ENCODE measurements at regions not wholly inside any gene's neighbourhood (a gene's known extent, or its start where the extent isn't known, plus 50 kb on each side); places are given as distances from the start of the nearest gene placed in this dataset.

- intact Hi-C loops (cut with DNase I) = no loop called here
- no peak for ATAC-seq (ENCODE audit: low FRiP score)
Observed at GRCh38 chr1:55334797-55335196, 119.6 kb upstream of the USP24 start.

GRCh38 chr1:55334160-55334559 is 119.0 kb upstream of the USP24 start:
- ATAC-seq (ENCODE audit: low FRiP score) = no peak
- no peaks in the 10 kb centered on the region for H3K27me3 ChIP-seq (ENCODE audit: control insufficient read depth in 1 of 2, insufficient read depth in 2 of 2, low read length in 1 of 2)
- no peak overlapping the region for H3K27ac ChIP-seq (ENCODE audit: low read depth in 1 of 2, low read length in 2 of 2)
- H3K9me3 ChIP-seq (ENCODE audit: control insufficient read depth, low read length) = no peaks in the 10 kb centered on the region
- no peaks in the 10 kb centered on the region for H3K36me3 ChIP-seq (ENCODE audit: control insufficient read depth in 1 of 2, insufficient read depth in 2 of 2, low read length in 1 of 2)
- no peak for DNase-seq
- intact Hi-C loops (cut with DNase I) = no loop called here
- WGBS, 2 donors = 68 to 75% methylated on average over 3 of the region's 3 CpGs
- H3K4me1 ChIP-seq (ENCODE audit: control insufficient read depth in 1 of 2, insufficient read depth in 2 of 2, low read length in 2 of 2) = no peaks in the 10 kb centered on the region
- no peak overlapping the region for H3K4me3 ChIP-seq (ENCODE audit: low read length in 2 of 2)

More at GRCh38 chr1:55334797-55335196, 119.6 kb upstream of the USP24 start:
- WGBS, 2 donors = 93 to 96% methylated on average over 6 of the region's 6 CpGs
- Histone ChIP-seq H3K27me3 (ENCODE audit: control insufficient read depth in 1 of 2, insufficient read depth in 2 of 2, low read length in 1 of 2) (no peaks in the 10 kb centered on the region), H3K4me1 (ENCODE audit: control insufficient read depth in 1 of 2, insufficient read depth in 2 of 2, low read length in 2 of 2) (no peaks in the 10 kb centered on the region), H3K4me3 (ENCODE audit: low read length in 2 of 2) (no peak overlapping the region), H3K36me3 (ENCODE audit: control insufficient read depth in 1 of 2, insufficient read depth in 2 of 2, low read length in 1 of 2) (no peaks in the 10 kb centered on the region), H3K9me3 (ENCODE audit: control insufficient read depth, low read length) (peaks cover under 1% of the 10 kb centered on the region), H3K27ac (ENCODE audit: low read depth in 1 of 2, low read length in 2 of 2) (no peak overlapping the region)
- no peak for DNase-seq

- H3K4me1 ChIP-seq (ENCODE audit: control insufficient read depth in 1 of 2, insufficient read depth in 2 of 2, low read length in 2 of 2) = no peaks in the 10 kb centered on the region
- H3K27me3 ChIP-seq (ENCODE audit: control insufficient read depth in 1 of 2, insufficient read depth in 2 of 2, low read length in 1 of 2) = no peaks in the 10 kb centered on the region
- no peaks in the 10 kb centered on the region for H3K36me3 ChIP-seq (ENCODE audit: control insufficient read depth in 1 of 2, insufficient read depth in 2 of 2, low read length in 1 of 2)
- H3K27ac ChIP-seq (ENCODE audit: low read depth in 1 of 2, low read length in 2 of 2) = no peak overlapping the region
- WGBS, 2 donors = 83 to 87% methylated on average over 5 of the region's 5 CpGs
- ATAC-seq (ENCODE audit: low FRiP score) (no peak), DNase-seq (no peak)
- no peaks in the 10 kb centered on the region for H3K9me3 ChIP-seq (ENCODE audit: control insufficient read depth, low read length)
- no peak overlapping the region for H3K4me3 ChIP-seq (ENCODE audit: low read length in 2 of 2)
- intact Hi-C loops (cut with DNase I) = no loop called here
Observed at GRCh38 chr1:55333461-55333860, 118.3 kb upstream of the USP24 start.

GRCh38 chr1:55331351-55331750 is 116.2 kb upstream of the USP24 start:
- DNase-seq = no peak
- no peaks in the 10 kb centered on the region for H3K9me3 ChIP-seq (ENCODE audit: control insufficient read depth, low read length)
- H3K27me3 ChIP-seq (ENCODE audit: control insufficient read depth in 1 of 2, insufficient read depth in 2 of 2, low read length in 1 of 2) = peaks cover 0 to under 1% of the 10 kb centered on the region in 2 donors
- H3K4me1 ChIP-seq (ENCODE audit: control insufficient read depth in 1 of 2, insufficient read depth in 2 of 2, low read length in 2 of 2) = no peaks in the 10 kb centered on the region
- no peak for ATAC-seq (ENCODE audit: low FRiP score)
- H3K36me3 ChIP-seq (ENCODE audit: control insufficient read depth in 1 of 2, insufficient read depth in 2 of 2, low read length in 1 of 2) = no peaks in the 10 kb centered on the region
- intact Hi-C loops (cut with DNase I) = no loop called here
- WGBS, 2 donors = 81 to 85% methylated on average over 7 of the region's 7 CpGs
- H3K4me3 ChIP-seq (ENCODE audit: low read length in 2 of 2) = no peak overlapping the region
- H3K27ac ChIP-seq (ENCODE audit: low read depth in 1 of 2, low read length in 2 of 2) = no peak overlapping the region

- 89 to 93% methylated on average over 4 of the region's 4 CpGs for WGBS, 2 donors
- H3K4me3 ChIP-seq (ENCODE audit: low read length in 2 of 2) = no peak overlapping the region
- H3K9me3 ChIP-seq (ENCODE audit: control insufficient read depth, low read length) = no peaks in the 10 kb centered on the region
- H3K27ac ChIP-seq (ENCODE audit: low read depth in 1 of 2, low read length in 2 of 2) = no peak overlapping the region
- peaks cover 0 to 2% of the 10 kb centered on the region in 2 donors for H3K27me3 ChIP-seq (ENCODE audit: control insufficient read depth in 1 of 2, insufficient read depth in 2 of 2, low read length in 1 of 2)
- H3K36me3 ChIP-seq (ENCODE audit: control insufficient read depth in 1 of 2, insufficient read depth in 2 of 2, low read length in 1 of 2) = no peaks in the 10 kb centered on the region
- no peak for ATAC-seq (ENCODE audit: low FRiP score)
- no peaks in the 10 kb centered on the region for H3K4me1 ChIP-seq (ENCODE audit: control insufficient read depth in 1 of 2, insufficient read depth in 2 of 2, low read length in 2 of 2)
- intact Hi-C loops (cut with DNase I) = no loop called here
- DNase-seq = no peak
Observed at GRCh38 chr1:55329808-55330432, 114.8 kb upstream of the USP24 start.

GRCh38 chr1:55329091-55329490 is 113.9 kb upstream of the USP24 start:
- Histone ChIP-seq H3K4me3 (ENCODE audit: low read length in 2 of 2) (no peak overlapping the region), H3K27ac (ENCODE audit: low read depth in 1 of 2, low read length in 2 of 2) (no peak overlapping the region), H3K9me3 (ENCODE audit: control insufficient read depth, low read length) (no peaks in the 10 kb centered on the region), H3K27me3 (ENCODE audit: control insufficient read depth in 1 of 2, insufficient read depth in 2 of 2, low read length in 1 of 2) (peaks cover 0 to 2% of the 10 kb centered on the region in 2 donors), H3K4me1 (ENCODE audit: control insufficient read depth in 1 of 2, insufficient read depth in 2 of 2, low read length in 2 of 2) (no peaks in the 10 kb centered on the region), H3K36me3 (ENCODE audit: control insufficient read depth in 1 of 2, insufficient read depth in 2 of 2, low read length in 1 of 2) (no peaks in the 10 kb centered on the region)
- 49 to 59% methylated on average over 5 of the region's 5 CpGs for WGBS, 2 donors
- no peak for ATAC-seq (ENCODE audit: low FRiP score)
- peak in 1 of 2 donors; percentile 54 for DNase-seq
- intact Hi-C loops (cut with DNase I) = no loop called here

GRCh38 chr1:55326496-55327243 is 111.5 kb upstream of the USP24 start:
- H3K4me3 ChIP-seq (ENCODE audit: low read length in 2 of 2) = no peak overlapping the region
- WGBS, 2 donors = 65 to 81% methylated on average over 13 to 14 of the region's 14 CpGs
- no peaks in the 10 kb centered on the region for H3K4me1 ChIP-seq (ENCODE audit: control insufficient read depth in 1 of 2, insufficient read depth in 2 of 2, low read length in 2 of 2)
- intact Hi-C loops (cut with DNase I) = no loop called here
- DNase-seq (no peak), ATAC-seq (ENCODE audit: low FRiP score) (no peak)
- H3K36me3 ChIP-seq (ENCODE audit: control insufficient read depth in 1 of 2, insufficient read depth in 2 of 2, low read length in 1 of 2) = no peaks in the 10 kb centered on the region
- H3K27me3 ChIP-seq (ENCODE audit: control insufficient read depth in 1 of 2, insufficient read depth in 2 of 2, low read length in 1 of 2) = peaks cover 0 to 2% of the 10 kb centered on the region in 2 donors
- peaks cover 3% of the 10 kb centered on the region for H3K9me3 ChIP-seq (ENCODE audit: control insufficient read depth, low read length)
- no peak overlapping the region for H3K27ac ChIP-seq (ENCODE audit: low read depth in 1 of 2, low read length in 2 of 2)

- Histone ChIP-seq H3K4me1 (ENCODE audit: control insufficient read depth in 1 of 2, insufficient read depth in 2 of 2, low read length in 2 of 2) (no peaks in the 10 kb centered on the region), H3K27ac (ENCODE audit: low read depth in 1 of 2, low read length in 2 of 2) (no peak overlapping the region), H3K27me3 (ENCODE audit: control insufficient read depth in 1 of 2, insufficient read depth in 2 of 2, low read length in 1 of 2) (peaks cover 0 to 2% of the 10 kb centered on the region in 2 donors), H3K36me3 (ENCODE audit: control insufficient read depth in 1 of 2, insufficient read depth in 2 of 2, low read length in 1 of 2) (no peaks in the 10 kb centered on the region), H3K4me3 (ENCODE audit: low read length in 2 of 2) (no peak overlapping the region), H3K9me3 (ENCODE audit: control insufficient read depth, low read length) (peaks cover 3% of the 10 kb centered on the region)
- DNase-seq = no peak
- ATAC-seq (ENCODE audit: low FRiP score) = no peak
- 72 to 79% methylated on average over 6 of the region's 6 CpGs for WGBS, 2 donors
- intact Hi-C loops (cut with DNase I) = no loop called here
Observed at GRCh38 chr1:55323760-55324159, 108.6 kb upstream of the USP24 start.

GRCh38 chr1:55322842-55323241 is 107.7 kb upstream of the USP24 start:
- DNase-seq (no peak), ATAC-seq (ENCODE audit: low FRiP score) (no peak)
- WGBS, 2 donors = 68 to 75% methylated on average over 1 of the region's 1 CpG
- Histone ChIP-seq H3K27me3 (ENCODE audit: control insufficient read depth in 1 of 2, insufficient read depth in 2 of 2, low read length in 1 of 2) (peaks cover 0 to 2% of the 10 kb centered on the region in 2 donors), H3K36me3 (ENCODE audit: control insufficient read depth in 1 of 2, insufficient read depth in 2 of 2, low read length in 1 of 2) (no peaks in the 10 kb centered on the region), H3K4me1 (ENCODE audit: control insufficient read depth in 1 of 2, insufficient read depth in 2 of 2, low read length in 2 of 2) (no peaks in the 10 kb centered on the region), H3K27ac (ENCODE audit: low read depth in 1 of 2, low read length in 2 of 2) (no peak overlapping the region), H3K9me3 (ENCODE audit: control insufficient read depth, low read length) (peaks cover 3% of the 10 kb centered on the region), H3K4me3 (ENCODE audit: low read length in 2 of 2) (no peak overlapping the region)
- intact Hi-C loops (cut with DNase I) = no loop called here

Data from aorta (tissue), 5 donors.